GM23248 (cell line): ENCODE measurements at regions not wholly inside any gene's neighbourhood (a gene's known extent, or its start where the extent isn't known, plus 50 kb on each side); places are given as distances from the start of the nearest gene placed in this dataset.
A peak's percentile ranks its signal among the peaks of the same experiment; 100 is the strongest.

Source experiments
- DNase-seq: peaks from one replicate; pipeline ENCODE4 v3.0.0-alpha.2; 2015
- H2AFZ ChIP-seq: fragments of 200-600 bp; sonication (generic); 2 replicates; pipeline ENCODE4 v1.6.1; 2016; ENCODE audit warnings: antibody characterized with exemption
- H3F3A ChIP-seq: fragments of 200-600 bp; sonication (generic); 2 replicates; pipeline ENCODE4 v1.6.1; 2016; ENCODE audit warnings: mild to moderate bottlenecking, antibody characterized with exemption, mixed run types; ENCODE audit not compliant: insufficient read depth
- H3K27ac ChIP-seq: fragments of 200-600 bp; sonication (generic); 2 replicates; pipeline ENCODE4 v1.5.1; 2016; ENCODE audit warnings: mild to moderate bottlenecking
- H3K27me3 ChIP-seq: fragments of 200-600 bp; sonication (generic); replicated peaks from 2 replicates; pipeline ENCODE4 v1.6.1; 2016; ENCODE audit warnings: mild to moderate bottlenecking; ENCODE audit not compliant: insufficient read depth
- H3K36me3 ChIP-seq: fragments of 200-600 bp; sonication (generic); 2 replicates; pipeline ENCODE4 v1.6.1; 2016; ENCODE audit warnings: low read depth, mild to moderate bottlenecking
- H3K4me1 ChIP-seq: fragments of 200-600 bp; sonication (generic); 2 replicates; pipeline ENCODE4 v1.6.1; 2016; ENCODE audit warnings: mild to moderate bottlenecking; ENCODE audit not compliant: insufficient read depth
- H3K4me2 ChIP-seq: fragments of 200-600 bp; sonication (generic); one replicate; pipeline ENCODE4 v1.6.1; 2016; ENCODE audit warnings: mild to moderate bottlenecking; ENCODE audit not compliant: unreplicated experiment
- H3K4me3 ChIP-seq: fragments of 200-600 bp; sonication (generic); 2 replicates; pipeline ENCODE4 v1.5.1; 2016; ENCODE audit warnings: mild to moderate bottlenecking
- H3K79me2 ChIP-seq: fragments of 200-600 bp; sonication (generic); 2 replicates; pipeline ENCODE4 v1.6.1; 2016; ENCODE audit warnings: mild to moderate bottlenecking; ENCODE audit not compliant: insufficient read depth
- H3K9ac ChIP-seq: fragments of 200-600 bp; sonication (generic); 2 replicates; pipeline ENCODE4 v1.6.1; 2016; ENCODE audit warnings: mild to moderate bottlenecking
- H3K9me2 ChIP-seq: fragments of 200-600 bp; sonication (generic); 2 replicates; pipeline ENCODE4 v1.6.1; 2016; ENCODE audit warnings: mixed run types, mild to moderate bottlenecking, moderate library complexity; ENCODE audit not compliant: insufficient read depth
- H3K9me3 ChIP-seq: fragments of 200-600 bp; sonication (generic); one replicate; pipeline ENCODE4 v1.6.1; 2017; ENCODE audit warnings: low read depth
- H4K20me1 ChIP-seq: fragments of 200-600 bp; sonication (generic); 2 replicates; pipeline ENCODE4 v1.6.0; 2016; ENCODE audit not compliant: insufficient read depth
- EZH2 ChIP-seq: fragments of 200-600 bp; sonication (generic); IDR thresholded peaks from 2 replicates; pipeline ENCODE4 v1.6.1; 2018; ENCODE audit warnings: antibody characterized with exemption, mild to moderate bottlenecking; ENCODE audit not compliant: insufficient read depth, poor library complexity, severe bottlenecking
- EZH2phosphoT487 ChIP-seq: fragments of 200-600 bp; sonication (generic); IDR thresholded peaks from 2 replicates; pipeline ENCODE4 v1.6.1; 2018; ENCODE audit warnings: antibody characterized with exemption, moderate library complexity, mild to moderate bottlenecking, low read depth; ENCODE audit not compliant: insufficient read depth
- WGBS, 2 experiments: methylation state at CpG; one replicate each; pipeline ENCODE4 v1.1.6; 2015 to 2017; ENCODE audit warnings: low lambda C conversion rate in 2 of 2, low coverage in 1 of 2; ENCODE audit errors: missing lambda C conversion rate in 2 of 2; 5-methylcytosine and 5-hydroxymethylcytosine counted together
- in situ Hi-C: fragments of 300-500 bp; cut with MboI; formaldehyde crosslinking; loops from 2 replicates; pipeline ENCODE4 v1.15.0; 2020

- Histone ChIP-seq H2AFZ (no peak overlapping the region), H3K9me3 (no peaks in the 10 kb centered on the region), H3K4me2 (no peak overlapping the region), H4K20me1 (no peaks in the 10 kb centered on the region), H3K27ac (no peak overlapping the region), H3K9ac (no peak overlapping the region), H3K9me2 (no peaks in the 10 kb centered on the region), H3K79me2 (no peaks in the 10 kb centered on the region), H3K4me1 (no peaks in the 10 kb centered on the region), H3K27me3 (no peaks in the 10 kb centered on the region), H3K36me3 (no peaks in the 10 kb centered on the region), H3F3A (no peaks in the 10 kb centered on the region), H3K4me3 (no peak overlapping the region)
- peak; percentile 12 for DNase-seq
- TF ChIP-seq EZH2, result no peak
- no peak for TF ChIP-seq EZH2phosphoT487
- in situ Hi-C loops, result no loop called here
- 9 to 13% methylated on average over 5 of the region's 5 CpGs for WGBS, 2 experiments
Measured at GRCh38 chr13:91045351-91046034, 302.0 kb upstream of the MIR17HG start.

DNA sequence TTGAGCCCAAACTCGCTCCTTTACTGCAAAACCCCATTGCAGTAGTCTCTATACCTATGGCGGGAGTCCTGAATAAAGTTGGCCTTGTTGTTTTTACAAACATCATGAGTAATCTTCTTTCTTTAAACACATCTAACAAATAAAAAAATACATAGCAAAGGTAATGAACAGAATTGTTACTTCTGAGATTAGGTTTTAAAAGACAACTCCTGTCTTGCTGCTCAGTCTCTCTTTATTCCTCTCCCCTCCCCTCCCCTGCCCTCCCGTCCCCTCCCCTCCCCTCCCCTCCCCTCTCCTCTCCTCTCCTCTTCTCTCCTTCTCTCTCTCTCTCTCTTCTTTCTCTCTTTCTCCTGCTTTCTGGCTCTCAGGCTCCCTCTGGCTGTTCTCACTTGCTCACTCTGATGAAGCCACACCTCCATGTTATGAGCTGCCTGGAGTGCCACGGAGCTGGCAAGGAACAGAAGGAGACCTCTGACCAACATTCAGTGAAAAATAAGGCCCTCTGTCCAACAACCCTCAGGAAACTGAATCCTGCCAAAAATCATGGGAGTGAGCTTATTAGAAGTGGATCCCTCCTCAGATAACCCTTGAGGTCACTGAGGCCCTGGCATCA is 300.7 kb upstream of the MIR17HG start:
- Histone ChIP-seq H3K27me3 (no peaks in the 10 kb centered on the region), H3K4me3 (no peak overlapping the region), H3K79me2 (no peaks in the 10 kb centered on the region), H3K9ac (no peak overlapping the region), H3K36me3 (no peaks in the 10 kb centered on the region), H4K20me1 (no peaks in the 10 kb centered on the region), H3K27ac (no peak overlapping the region), H2AFZ (no peak overlapping the region), H3K4me1 (no peaks in the 10 kb centered on the region), H3F3A (no peaks in the 10 kb centered on the region), H3K9me3 (no peaks in the 10 kb centered on the region), H3K4me2 (no peak overlapping the region), H3K9me2 (no peaks in the 10 kb centered on the region)
- TF ChIP-seq EZH2phosphoT487, result no peak
- DNase-seq, result no peak
- in situ Hi-C loops, result no loop called here
- 15 to 18% methylated on average over 3 to 4 of the region's 4 CpGs for WGBS, 2 experiments

GRCh38 chr13:91050970-91051369 is 296.5 kb upstream of the MIR17HG start:
- no peak for DNase-seq
- Histone ChIP-seq H2AFZ (no peak overlapping the region), H3F3A (no peaks in the 10 kb centered on the region), H3K4me3 (no peak overlapping the region), H3K9me3 (no peaks in the 10 kb centered on the region), H3K27ac (no peak overlapping the region), H3K79me2 (no peaks in the 10 kb centered on the region), H3K36me3 (no peaks in the 10 kb centered on the region), H3K9me2 (no peaks in the 10 kb centered on the region), H3K9ac (no peak overlapping the region), H3K27me3 (no peaks in the 10 kb centered on the region), H4K20me1 (no peaks in the 10 kb centered on the region), H3K4me1 (no peaks in the 10 kb centered on the region), H3K4me2 (no peak overlapping the region)
- in situ Hi-C loops, result no loop called here
- WGBS, 2 experiments, result 4 to 5% methylated on average over 2 of the region's 2 CpGs
- no peak for TF ChIP-seq EZH2
- no peak for TF ChIP-seq EZH2phosphoT487

GRCh38 chr13:91052876-91053275 is 294.6 kb upstream of the MIR17HG start:
- in situ Hi-C loops, result no loop called here
- H3K4me3 ChIP-seq, result no peak overlapping the region
- no peak for DNase-seq
- no peak overlapping the region for H3K27ac ChIP-seq
- H3K4me2 ChIP-seq, result no peak overlapping the region
- H2AFZ ChIP-seq, result no peak overlapping the region
- TF ChIP-seq EZH2 (no peak), EZH2phosphoT487 (no peak)
- H3K36me3 ChIP-seq, result no peaks in the 10 kb centered on the region
- no peak overlapping the region for H3K9ac ChIP-seq
- H3K79me2 ChIP-seq, result no peaks in the 10 kb centered on the region
- no peaks in the 10 kb centered on the region for H3K4me1 ChIP-seq
- WGBS, 2 experiments, result 11% methylated on average over 1 of the region's 1 CpG
- no peaks in the 10 kb centered on the region for H3K27me3 ChIP-seq
- H3K9me2 ChIP-seq, result no peaks in the 10 kb centered on the region
- H3K9me3 ChIP-seq, result no peaks in the 10 kb centered on the region
- H3F3A ChIP-seq, result no peaks in the 10 kb centered on the region
- H4K20me1 ChIP-seq, result no peaks in the 10 kb centered on the region
